GM20000 (cell line): ENCODE measurements at regions not wholly inside any gene's neighbourhood (a gene's known extent, or its start where the extent isn't known, plus 50 kb on each side); places are given as distances from the start of the nearest gene placed in this dataset.
"Not testable (repeated sequence)": the region's sequence is repeated elsewhere in the genome, so short reads cannot be mapped to it uniquely, and the experiment has no call there.

Experiments used
- DNase-seq: peaks from one replicate; pipeline ENCODE4 v3.0.0; 2012; ENCODE audit warnings: low spot score
- CTCF ChIP-seq: IDR thresholded peaks from 2 replicates; pipeline ENCODE4 v1.5.1; 2012; ENCODE audit warnings: mild to moderate bottlenecking, control low read depth; ENCODE audit errors: extremely low read depth, missing control alignments

DNA sequence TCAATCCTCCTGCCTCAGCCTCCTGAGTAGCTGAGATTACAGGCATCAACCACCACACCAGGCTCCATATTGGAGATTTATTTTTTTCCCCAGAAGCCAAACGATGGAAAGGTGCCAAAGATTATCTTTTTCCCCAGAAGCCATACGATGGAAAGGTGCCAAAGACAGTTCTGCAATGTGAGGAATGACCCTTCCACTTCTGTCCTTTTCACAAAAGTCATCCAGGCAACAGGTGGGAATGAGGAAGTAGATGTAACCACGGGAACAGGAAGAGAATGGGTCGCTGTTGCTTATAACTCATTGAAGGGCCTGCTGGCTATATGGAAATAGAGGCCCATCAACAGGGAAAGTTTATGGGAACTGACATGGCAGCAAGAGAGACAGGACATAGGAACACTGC, 233.7 kb upstream of the MSX2 start:
- no peak for TF ChIP-seq CTCF
- DNase-seq = no peak

GRCh38 chr5:174491265-174491664, 233.1 kb upstream of the MSX2 start:
- no peak for DNase-seq
- TF ChIP-seq CTCF = no peak

GRCh38 chr5:174491761-174492350, 232.5 kb upstream of the MSX2 start:
- no peak for TF ChIP-seq CTCF
- DNase-seq = no peak

GRCh38 chr5:174493530-174493929, 230.9 kb upstream of the MSX2 start:
- no peak for DNase-seq
- no peak for TF ChIP-seq CTCF

DNA sequence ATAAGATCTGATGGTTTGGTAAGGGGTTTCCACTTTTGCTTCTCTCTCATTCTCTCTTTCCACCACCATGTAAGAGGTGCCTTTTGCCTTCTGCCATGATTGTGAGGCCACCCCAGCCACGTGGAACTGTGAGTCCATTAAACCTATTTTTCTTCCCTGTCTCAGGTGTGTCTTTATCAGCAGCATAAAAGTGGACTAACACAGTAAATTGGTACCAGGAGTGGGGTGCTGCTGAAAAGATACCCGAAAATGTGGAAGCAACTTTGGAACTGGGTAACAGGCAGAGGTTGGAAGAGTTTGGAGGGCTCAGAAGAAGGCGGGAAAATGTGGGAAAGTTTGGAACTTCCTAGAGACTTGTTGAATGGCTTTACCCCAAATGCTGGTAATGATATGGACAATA, 226.4 kb upstream of the MSX2 start:
- not testable (repeated sequence) for DNase-seq

- not testable (repeated sequence) for DNase-seq
These were observed 225.8 kb upstream of the MSX2 start for GRCh38 chr5:174498575-174498974.

DNA sequence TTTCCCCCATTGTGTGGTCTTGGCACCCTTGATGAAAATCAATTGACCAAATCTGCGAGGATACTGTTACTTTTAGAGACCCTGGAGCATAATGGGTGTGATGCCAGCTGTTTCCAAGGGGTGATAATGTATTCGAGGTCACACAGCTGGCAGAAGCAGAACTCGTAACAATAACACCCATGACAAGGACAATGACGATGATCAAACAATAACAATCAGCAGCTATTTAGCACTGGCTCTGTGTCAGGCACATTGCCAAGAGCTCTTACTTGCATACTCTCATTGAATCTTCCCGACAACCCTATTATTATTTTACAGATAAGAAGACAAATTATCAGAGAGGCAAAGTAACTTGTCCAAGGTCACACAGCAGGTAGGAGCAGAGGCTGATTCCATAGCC, 223.7 kb upstream of the MSX2 start:
- TF ChIP-seq CTCF = no peak
- DNase-seq = no peak

DNA sequence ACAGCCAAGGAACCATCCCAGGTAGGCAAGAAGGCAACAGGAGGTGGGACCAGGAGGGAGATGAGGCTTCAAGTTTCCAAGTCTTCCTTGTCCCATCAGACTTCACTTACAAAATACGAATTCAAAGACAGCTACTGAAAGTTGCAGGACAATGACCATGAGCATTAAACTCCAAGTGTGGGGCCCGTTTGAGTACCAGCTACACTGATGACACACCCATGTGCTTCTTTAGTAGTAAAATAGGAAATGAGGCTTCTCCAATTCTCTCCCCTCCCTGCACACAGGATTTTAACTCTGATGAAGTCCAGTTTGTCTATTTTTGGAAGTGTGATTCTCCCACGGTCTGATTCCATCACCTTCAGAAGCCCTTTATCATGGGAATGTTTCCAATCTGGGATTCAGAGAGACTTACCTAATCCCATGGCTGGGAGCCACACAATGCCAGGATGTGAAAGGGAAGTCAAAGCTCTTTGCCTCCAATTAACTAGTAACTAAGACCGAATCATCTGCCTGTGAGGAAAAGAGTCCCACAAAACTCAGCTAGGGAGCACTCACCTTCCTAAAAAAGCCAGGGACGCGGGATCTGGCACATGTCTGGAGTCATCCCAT, 222.8 kb upstream of the MSX2 start:
- TF ChIP-seq CTCF = no peak
- DNase-seq = no peak
